ENCODE measurements at regions not wholly inside any gene's neighbourhood (a gene's known extent, or its start where the extent isn't known, plus 50 kb on each side); places are given as distances from the start of the nearest gene placed in this dataset.

DNA sequence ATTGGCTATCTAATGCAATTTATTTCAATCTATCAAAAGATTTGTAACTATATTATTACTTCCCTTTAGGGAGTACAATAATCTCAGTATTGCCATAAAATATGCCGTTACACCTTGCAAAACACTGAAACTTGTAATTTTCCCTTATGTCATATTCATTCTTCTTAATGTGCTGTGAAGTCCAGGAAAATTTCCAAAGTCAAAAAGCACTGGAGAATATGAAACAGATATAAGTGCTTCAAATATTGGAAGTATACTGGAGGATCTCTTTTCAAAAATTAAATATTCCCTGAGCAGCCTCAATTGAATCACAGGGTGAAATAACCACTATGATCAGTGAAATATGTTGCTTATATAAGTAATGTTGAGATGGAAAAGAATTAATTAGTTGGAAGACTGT, 356.0 kb downstream of the PPP1R3A start:
- Histone ChIP-seq H3K4me1 (ENCODE audit: insufficient read depth) (no peaks in the 10 kb centered on the region), H3K27ac (no peak overlapping the region), H3K36me3 (no peaks in the 10 kb centered on the region), H3K4me3 (no peak overlapping the region), H3K9me3 (no peaks in the 10 kb centered on the region), H3K27me3 (no peaks in the 10 kb centered on the region)
- intact Hi-C loops (cut with DNase I) = no loop called here
- TF ChIP-seq POLR2A (IDR thresholded peaks at IDR 0.05) (no peak), EP300 (IDR thresholded peaks at IDR 0.05) (no peak)
- TF ChIP-seq, protein P1, sequence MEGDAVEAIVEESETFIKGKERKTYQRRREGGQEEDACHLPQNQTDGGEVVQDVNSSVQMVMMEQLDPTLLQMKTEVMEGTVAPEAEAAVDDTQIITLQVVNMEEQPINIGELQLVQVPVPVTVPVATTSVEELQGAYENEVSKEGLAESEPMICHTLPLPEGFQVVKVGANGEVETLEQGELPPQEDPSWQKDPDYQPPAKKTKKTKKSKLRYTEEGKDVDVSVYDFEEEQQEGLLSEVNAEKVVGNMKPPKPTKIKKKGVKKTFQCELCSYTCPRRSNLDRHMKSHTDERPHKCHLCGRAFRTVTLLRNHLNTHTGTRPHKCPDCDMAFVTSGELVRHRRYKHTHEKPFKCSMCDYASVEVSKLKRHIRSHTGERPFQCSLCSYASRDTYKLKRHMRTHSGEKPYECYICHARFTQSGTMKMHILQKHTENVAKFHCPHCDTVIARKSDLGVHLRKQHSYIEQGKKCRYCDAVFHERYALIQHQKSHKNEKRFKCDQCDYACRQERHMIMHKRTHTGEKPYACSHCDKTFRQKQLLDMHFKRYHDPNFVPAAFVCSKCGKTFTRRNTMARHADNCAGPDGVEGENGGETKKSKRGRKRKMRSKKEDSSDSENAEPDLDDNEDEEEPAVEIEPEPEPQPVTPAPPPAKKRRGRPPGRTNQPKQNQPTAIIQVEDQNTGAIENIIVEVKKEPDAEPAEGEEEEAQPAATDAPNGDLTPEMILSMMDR (IDR thresholded peaks at IDR 0.05) = no peak
- 85 to 91% (median 85%) methylated on average over 1 of the region's 1 CpG for WGBS, 3 donors
- DNase-seq = no peak

DNA sequence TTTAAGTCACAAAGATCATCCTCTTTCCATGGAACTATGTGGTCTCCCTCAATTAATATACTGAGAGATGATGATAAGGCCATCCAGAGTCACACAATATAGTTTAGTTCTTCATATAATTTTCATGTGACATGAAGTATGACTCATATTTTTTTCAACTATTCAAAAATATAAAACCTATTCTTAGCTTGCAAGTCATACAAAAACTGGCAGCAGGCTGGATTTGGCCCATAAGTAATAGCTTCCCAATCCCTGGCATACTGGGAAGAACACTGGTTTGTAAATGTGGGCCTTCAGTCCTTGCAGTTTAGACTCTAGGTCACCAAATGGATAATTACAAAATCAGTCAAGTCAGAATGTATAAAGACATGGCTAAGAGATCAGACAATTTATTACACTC, 356.6 kb downstream of the PPP1R3A start:
- H3K9me3 ChIP-seq = no peaks in the 10 kb centered on the region
- no peak overlapping the region for H3K27ac ChIP-seq
- no peaks in the 10 kb centered on the region for H3K4me1 ChIP-seq (ENCODE audit: insufficient read depth)
- H3K4me3 ChIP-seq = no peak overlapping the region
- intact Hi-C loops (cut with DNase I) = no loop called here
- no peaks in the 10 kb centered on the region for H3K27me3 ChIP-seq
- no peak for DNase-seq
- TF ChIP-seq, protein P1 (IDR thresholded peaks at IDR 0.05) = no peak
- TF ChIP-seq POLR2A (IDR thresholded peaks at IDR 0.05) (no peak), EP300 (IDR thresholded peaks at IDR 0.05) (no peak)
- H3K36me3 ChIP-seq = no peaks in the 10 kb centered on the region

DNA sequence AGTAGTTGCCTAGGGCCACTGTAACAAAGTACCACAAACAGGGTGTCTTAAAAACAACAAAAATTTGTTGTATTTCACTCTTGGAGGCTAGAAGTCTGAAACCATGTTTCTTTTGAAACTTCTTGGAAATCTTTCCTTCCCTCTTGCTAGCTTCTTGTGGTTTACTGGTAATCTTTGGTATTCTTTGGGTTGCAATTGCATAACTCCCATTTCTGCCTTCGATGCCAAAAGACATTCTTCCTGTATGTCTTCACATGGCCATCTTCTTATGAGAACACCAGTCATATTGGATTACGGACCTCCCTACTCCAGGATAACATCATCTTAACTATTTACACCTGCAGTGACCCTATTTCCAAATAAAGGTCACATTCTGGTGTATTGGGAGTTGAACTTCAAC, 357.4 kb downstream of the PPP1R3A start:
- H3K9me3 ChIP-seq = no peaks in the 10 kb centered on the region
- intact Hi-C loops (cut with DNase I) = no loop called here
- TF ChIP-seq EP300 (IDR thresholded peaks at IDR 0.05) (no peak), POLR2A (IDR thresholded peaks at IDR 0.05) (no peak)
- TF ChIP-seq, protein P1 (IDR thresholded peaks at IDR 0.05) = no peak
- 54 to 74% (median 74%) methylated on average over 2 of the region's 2 CpGs for WGBS, 3 donors
- H3K4me3 ChIP-seq = no peak overlapping the region
- DNase-seq = no peak
- no peaks in the 10 kb centered on the region for H3K36me3 ChIP-seq
- no peaks in the 10 kb centered on the region for H3K27me3 ChIP-seq
- no peak overlapping the region for H3K27ac ChIP-seq
- no peaks in the 10 kb centered on the region for H3K4me1 ChIP-seq (ENCODE audit: insufficient read depth)

DNA sequence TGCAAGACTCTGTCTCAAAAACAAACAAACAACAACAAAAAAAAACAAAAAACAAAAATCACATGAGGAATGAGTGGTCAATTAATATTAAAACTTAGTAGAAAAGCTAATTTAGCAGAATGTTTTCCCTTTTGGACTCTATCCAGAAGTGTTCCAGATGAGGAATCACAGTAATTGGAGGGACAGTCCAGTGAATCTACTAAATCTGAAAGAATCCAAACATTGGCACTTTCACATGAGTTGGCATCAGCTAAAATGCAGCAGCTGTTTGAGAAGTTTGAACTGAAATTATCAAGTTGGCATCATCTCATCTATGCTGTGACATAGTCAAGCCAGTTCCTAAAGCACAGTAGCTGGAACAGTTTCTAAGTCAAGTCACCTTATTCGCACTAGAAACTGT, 367.8 kb downstream of the PPP1R3A start:
- Histone ChIP-seq H3K9me3 (no peaks in the 10 kb centered on the region), H3K4me3 (no peak overlapping the region), H3K27me3 (peaks cover 5% of the 10 kb centered on the region), H3K4me1 (ENCODE audit: insufficient read depth) (no peaks in the 10 kb centered on the region), H3K36me3 (no peaks in the 10 kb centered on the region), H3K27ac (no peak overlapping the region)
- no peak for DNase-seq
- TF ChIP-seq EP300 (IDR thresholded peaks at IDR 0.05) (no peak), POLR2A (IDR thresholded peaks at IDR 0.05) (no peak)
- TF ChIP-seq, protein P1 (IDR thresholded peaks at IDR 0.05) = no peak
- intact Hi-C loops (cut with DNase I) = no loop called here
- 61 to 69% (median 61%) methylated on average over 1 of the region's 1 CpG for WGBS, 3 donors

DNA sequence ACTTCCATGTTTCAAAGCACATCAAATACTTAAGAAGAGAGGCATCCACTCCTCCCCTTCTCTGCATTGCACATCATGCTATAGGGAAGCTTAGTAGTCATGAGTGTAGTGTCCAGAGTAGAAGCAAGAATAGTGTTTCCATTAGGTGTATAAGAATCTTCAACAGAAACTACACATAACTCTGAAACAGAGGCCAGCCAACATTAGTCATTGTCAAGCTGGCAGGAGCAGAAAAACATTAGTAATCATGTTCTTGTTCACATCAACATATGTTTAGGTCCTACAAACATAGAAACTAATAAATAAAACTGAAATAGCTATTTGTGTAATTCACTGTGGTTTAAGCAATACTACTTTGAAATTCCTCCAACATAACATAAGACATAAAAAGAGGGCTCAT, 370.2 kb downstream of the PPP1R3A start:
- no peaks in the 10 kb centered on the region for H3K27me3 ChIP-seq
- intact Hi-C loops (cut with DNase I) = no loop called here
- H3K9me3 ChIP-seq = no peaks in the 10 kb centered on the region
- H3K4me1 ChIP-seq (ENCODE audit: insufficient read depth) = no peaks in the 10 kb centered on the region
- DNase-seq = no peak
- no peak for TF ChIP-seq POLR2A (IDR thresholded peaks at IDR 0.05)
- no peak for TF ChIP-seq EP300 (IDR thresholded peaks at IDR 0.05)
- TF ChIP-seq, protein P1 (IDR thresholded peaks at IDR 0.05) = no peak
- H3K36me3 ChIP-seq = no peaks in the 10 kb centered on the region
- H3K27ac ChIP-seq = no peak overlapping the region
- no peak overlapping the region for H3K4me3 ChIP-seq
